B cell (primary cell): ENCODE measurements at regions not wholly inside any gene's neighbourhood (a gene's known extent, or its start where the extent isn't known, plus 50 kb on each side); places are given as distances from the start of the nearest gene placed in this dataset.

Experiments used
- ATAC-seq: fragments of 200-7000 bp; cut with Tn5 transposase; one replicate; pipeline ENCODE4 v1.10.0; 2021; ENCODE audit warnings: low read depth, mild to moderate bottlenecking, moderate number of reproducible peaks, moderate library complexity
- CTCF ChIA-PET: fragments of 350-600 bp; sonication (Branson Sonifier 250); formaldehyde crosslinking; loops from one replicate; lab custom pipeline; 2021; ENCODE audit warnings: antibody characterized with exemption, inconsistent platforms; lab: Charles Lee
- POLR2A ChIA-PET: fragments of 350-600 bp; sonication (Branson Sonifier 250); formaldehyde crosslinking; loops from one replicate; lab custom pipeline; 2021; ENCODE audit warnings: antibody characterized with exemption; lab: Charles Lee
- DNase-seq: peaks from one replicate; pipeline ENCODE4 v3.0.0; 2013
- H2AFZ ChIP-seq: 2 replicates; pipeline ENCODE4 v1.6.1; 2012; ENCODE audit warnings: mild to moderate bottlenecking, low read depth, low read length; ENCODE audit not compliant: insufficient read depth, poor library complexity, severe bottlenecking
- H3K27ac ChIP-seq, 2 donors: 1 replicate in 1 of 2; 2 replicates in 1 of 2; pipeline ENCODE4 v1.5.1; 2012 to 2013; ENCODE audit warnings: low read length in 2 of 2, mild to moderate bottlenecking in 2 of 2, moderate library complexity in 1 of 2
- H3K27me3 ChIP-seq, 4 experiments: fragments of 200-600 bp in 1 of 4; sonication (generic) in 1 of 4; replicated peaks in 1 of 4; 1 replicate in 2 of 4; 2 replicates in 2 of 4; pipeline versions ENCODE4 v1.6.1 to v1.7.0; 2013 to 2016; ENCODE audit warnings: low read length in 3 of 4, mild to moderate bottlenecking in 2 of 4, mixed read lengths in 1 of 4, moderate library complexity in 1 of 4; ENCODE audit not compliant: insufficient read depth in 4 of 4, control insufficient read depth in 3 of 4; ENCODE audit errors: control extremely low read depth in 1 of 4
- H3K36me3 ChIP-seq, 2 experiments: replicated peaks in 1 of 2; 1 replicate in 1 of 2; 2 replicates in 1 of 2; pipeline versions ENCODE4 v1.6.1 to v1.7.1; 2013; ENCODE audit warnings: low read length in 1 of 2; ENCODE audit not compliant: insufficient read depth in 2 of 2, control insufficient read depth in 1 of 2; ENCODE audit errors: control extremely low read depth in 1 of 2, extremely low read depth in 1 of 2
- H3K4me1 ChIP-seq, 2 donors: fragments of 200-600 bp in 1 of 2; sonication (generic) in 1 of 2; 1 replicate in 1 of 2; 2 replicates in 1 of 2; pipeline versions ENCODE4 v1.5.1 to v1.6.1; 2013 to 2017; ENCODE audit warnings: low read length in 2 of 2; ENCODE audit not compliant: control insufficient read depth in 2 of 2, insufficient read depth in 2 of 2
- H3K4me2 ChIP-seq: replicated peaks from 2 replicates; pipeline ENCODE3; 2012; ENCODE audit warnings: mild to moderate bottlenecking, low read depth, low read length; ENCODE audit not compliant: poor library complexity, severe bottlenecking
- H3K4me3 ChIP-seq, 5 experiments: fragments of 200-600 bp in 1 of 5; sonication (generic) in 1 of 5; 1 replicate in 3 of 5; 2 replicates in 2 of 5; pipeline versions ENCODE4 v1.5.1 to v1.7.0; 2011 to 2016; ENCODE audit warnings: low read length in 4 of 5, mild to moderate bottlenecking in 4 of 5, low read depth in 2 of 5, control low read depth in 1 of 5, moderate library complexity in 1 of 5; ENCODE audit not compliant: insufficient read depth in 1 of 5; ENCODE audit errors: control extremely low read depth in 1 of 5, extremely low read depth in 1 of 5
- H3K79me2 ChIP-seq: fragments of 200-600 bp; sonication (generic); one replicate; pipeline ENCODE4 v1.6.0; 2016; ENCODE audit warnings: low read length; ENCODE audit not compliant: control insufficient read depth, insufficient read depth
- H3K9ac ChIP-seq: fragments of 200-600 bp; sonication (generic); 2 replicates; pipeline ENCODE4 v1.6.1; 2017; ENCODE audit warnings: mild to moderate bottlenecking, low read length, moderate library complexity
- H3K9me3 ChIP-seq, 3 donors: one replicate each; pipeline versions ENCODE4 v1.6.1 to v1.7.1; 2013; ENCODE audit warnings: low read length in 2 of 3; ENCODE audit not compliant: control insufficient read depth in 2 of 3, insufficient read depth in 1 of 3; ENCODE audit errors: control extremely low read depth in 1 of 3
- H4K20me1 ChIP-seq: 2 replicates; pipeline ENCODE4 v1.6.0; 2012; ENCODE audit warnings: mild to moderate bottlenecking, low read length; ENCODE audit not compliant: insufficient read depth, control insufficient read depth, poor library complexity, severe bottlenecking
- H3K27ac Mint-ChIP-seq: one replicate; pipeline ENCODE4 v1.8.0; 2021; ENCODE audit warnings: mixed read lengths
- H3K27me3 Mint-ChIP-seq: one replicate; pipeline ENCODE4 v1.8.0; 2021; ENCODE audit warnings: mixed read lengths
- H3K4me1 Mint-ChIP-seq: one replicate; pipeline ENCODE4 v1.8.0; 2021; ENCODE audit warnings: mixed read lengths
- H3K4me3 Mint-ChIP-seq: one replicate; pipeline ENCODE4 v1.8.0; 2021; ENCODE audit warnings: mixed read lengths
- H3K9me3 Mint-ChIP-seq: one replicate; pipeline ENCODE4 v1.8.0; 2022; ENCODE audit warnings: mixed read lengths; ENCODE audit not compliant: insufficient read depth
- EZH2 ChIP-seq: IDR thresholded peaks from 2 replicates; pipeline ENCODE4 v1.6.1; 2012; ENCODE audit warnings: borderline replicate concordance, low read depth, mild to moderate bottlenecking, moderate library complexity, low read length; ENCODE audit not compliant: insufficient read depth, poor library complexity, severe bottlenecking
- WGBS: methylation state at CpG from one replicate; pipeline ENCODE4 v1.1.5; 2013; ENCODE audit warnings: missing lambda C conversion rate; ENCODE audit not compliant: insufficient coverage; 5-methylcytosine and 5-hydroxymethylcytosine counted together
- intact Hi-C: fragments of 100-400 bp; cut with micrococcal nuclease; formaldehyde crosslinking; loops from one replicate; pipeline ENCODE4 v1.10.0; 2022
- TF ChIP-seq, protein P1 (sequence below): fragments of 200-600 bp; IDR thresholded peaks from one replicate; pipeline ENCODE4 v1.8.0; 2022; ENCODE audit warnings: antibody characterized with exemption, mild to moderate bottlenecking

DNA sequence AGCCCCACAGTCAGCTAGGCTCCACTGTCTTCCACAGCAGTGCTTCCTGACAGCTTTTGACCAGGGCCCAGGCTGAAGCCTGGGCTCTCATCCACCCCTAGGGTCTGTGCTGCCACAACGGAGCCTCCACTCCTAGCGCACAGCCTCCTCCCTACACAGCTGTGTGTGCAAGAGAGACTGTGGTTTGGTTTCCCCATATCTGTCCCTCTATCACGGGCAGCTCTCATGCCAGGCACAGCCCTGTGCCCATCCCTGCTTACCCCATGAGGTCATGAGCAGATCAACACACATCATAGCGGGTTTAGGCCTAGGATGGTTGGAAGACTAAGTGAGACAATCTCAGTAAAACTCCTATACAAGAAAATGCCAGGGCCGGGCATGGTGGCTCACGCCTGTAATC is 61.7 kb upstream of the PLXNA4 start:
- Histone ChIP-seq H3K4me1 (no peaks in the 10 kb centered on the region), H3K36me3 (no peaks in the 10 kb centered on the region), H3K4me3 (no peak overlapping the region), H4K20me1 (no peaks in the 10 kb centered on the region), H3K27ac (no peak overlapping the region), H3K9ac (no peak overlapping the region), H3K27me3 (no peaks in the 10 kb centered on the region), H3K9me3 (no peaks in the 10 kb centered on the region), H3K4me2 (no peak overlapping the region), H3K79me2 (no peaks in the 10 kb centered on the region), H2AFZ (no peak overlapping the region)
- ATAC-seq, result no peak
- intact Hi-C loops, result no loop called here
- WGBS, result 100% methylated on average over 2 of the region's 6 CpGs
- Mint-ChIP-seq H3K9me3 (no peaks in the 10 kb centered on the region), H3K4me3 (no peak overlapping the region), H3K27me3 (peaks cover 11% of the 10 kb centered on the region), H3K4me1 (no peaks in the 10 kb centered on the region), H3K27ac (no peak overlapping the region)
- TF ChIP-seq, protein P1, sequence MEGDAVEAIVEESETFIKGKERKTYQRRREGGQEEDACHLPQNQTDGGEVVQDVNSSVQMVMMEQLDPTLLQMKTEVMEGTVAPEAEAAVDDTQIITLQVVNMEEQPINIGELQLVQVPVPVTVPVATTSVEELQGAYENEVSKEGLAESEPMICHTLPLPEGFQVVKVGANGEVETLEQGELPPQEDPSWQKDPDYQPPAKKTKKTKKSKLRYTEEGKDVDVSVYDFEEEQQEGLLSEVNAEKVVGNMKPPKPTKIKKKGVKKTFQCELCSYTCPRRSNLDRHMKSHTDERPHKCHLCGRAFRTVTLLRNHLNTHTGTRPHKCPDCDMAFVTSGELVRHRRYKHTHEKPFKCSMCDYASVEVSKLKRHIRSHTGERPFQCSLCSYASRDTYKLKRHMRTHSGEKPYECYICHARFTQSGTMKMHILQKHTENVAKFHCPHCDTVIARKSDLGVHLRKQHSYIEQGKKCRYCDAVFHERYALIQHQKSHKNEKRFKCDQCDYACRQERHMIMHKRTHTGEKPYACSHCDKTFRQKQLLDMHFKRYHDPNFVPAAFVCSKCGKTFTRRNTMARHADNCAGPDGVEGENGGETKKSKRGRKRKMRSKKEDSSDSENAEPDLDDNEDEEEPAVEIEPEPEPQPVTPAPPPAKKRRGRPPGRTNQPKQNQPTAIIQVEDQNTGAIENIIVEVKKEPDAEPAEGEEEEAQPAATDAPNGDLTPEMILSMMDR, result no peak
- no peak for TF ChIP-seq EZH2
- CTCF ChIA-PET, result no interaction called here
- no peak for DNase-seq
- POLR2A ChIA-PET, result no interaction called here

DNA sequence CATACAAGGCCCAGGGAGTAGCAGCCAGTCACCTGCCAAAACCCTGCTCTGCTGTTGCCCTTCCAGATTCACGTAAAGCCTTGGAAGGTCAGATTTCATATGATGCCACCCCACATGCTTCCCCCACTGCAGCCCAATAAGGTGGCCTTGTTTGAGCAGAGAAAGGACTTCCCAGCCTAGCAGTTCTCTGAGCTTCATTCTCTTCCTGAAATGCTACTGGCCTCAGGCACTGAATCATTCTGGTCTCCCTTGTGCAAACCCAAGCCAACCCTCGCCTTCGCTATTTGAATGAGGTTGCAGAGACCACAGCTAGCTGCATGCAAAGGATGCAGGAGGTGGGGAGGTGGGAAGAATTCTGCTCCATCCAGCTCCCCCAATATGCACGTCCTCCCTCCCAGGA is 60.3 kb upstream of the PLXNA4 start:
- POLR2A ChIA-PET, result no interaction called here

More for the DNA sequence above, 60.3 kb upstream of the PLXNA4 start:
- H3K9me3 ChIP-seq, result no peaks in the 10 kb centered on the region
- no peak for DNase-seq
- no peak overlapping the region for H2AFZ ChIP-seq
- no peak overlapping the region for H3K9ac ChIP-seq
- peaks cover 11% of the 10 kb centered on the region for H3K27me3 Mint-ChIP-seq
- no peaks in the 10 kb centered on the region for H3K4me1 Mint-ChIP-seq
- CTCF ChIA-PET, result no interaction called here
- no peaks in the 10 kb centered on the region for H3K9me3 Mint-ChIP-seq
- no peaks in the 10 kb centered on the region for H4K20me1 ChIP-seq
- 90% methylated on average over 3 of the region's 4 CpGs for WGBS
- H3K27me3 ChIP-seq, result no peaks in the 10 kb centered on the region
- no peak for ATAC-seq
- H3K36me3 ChIP-seq, result no peaks in the 10 kb centered on the region
- no peak for TF ChIP-seq EZH2
- TF ChIP-seq, protein P1, result no peak
- no peak overlapping the region for H3K4me3 Mint-ChIP-seq
- no peaks in the 10 kb centered on the region for H3K4me1 ChIP-seq
- no peaks in the 10 kb centered on the region for H3K79me2 ChIP-seq
- H3K4me3 ChIP-seq, result no peak overlapping the region
- no peak overlapping the region for H3K4me2 ChIP-seq
- no peak overlapping the region for H3K27ac ChIP-seq
- no peak overlapping the region for H3K27ac Mint-ChIP-seq
- intact Hi-C loops, result no loop called here
